Glomerular visceral epithelial cell (primary cell): ENCODE measurements at regions not wholly inside any gene's neighbourhood (a gene's known extent, or its start where the extent isn't known, plus 50 kb on each side); places are given as distances from the start of the nearest gene placed in this dataset.

Experiments used
- DNase-seq: peaks from one replicate; pipeline ENCODE4 v3.0.0-alpha.2; 2016; ENCODE audit errors: extremely low spot score

GRCh38 chr15:62886431-62887071 lies 156.0 kb upstream of the TPM1 start:
- DNase-seq: peak; percentile 52

- DNase-seq: no peak
These were observed 155.4 kb upstream of the TPM1 start for GRCh38 chr15:62887113-62887570.

- DNase-seq: no peak
These were observed 153.9 kb upstream of the TPM1 start for GRCh38 chr15:62888623-62889022.

- no peak for DNase-seq
These were observed 153.3 kb upstream of the TPM1 start for GRCh38 chr15:62889141-62889661.

GRCh38 chr15:62889734-62890505 lies 152.6 kb upstream of the TPM1 start:
- peak; percentile 58 for DNase-seq

GRCh38 chr15:62894322-62895085 lies 148.0 kb upstream of the TPM1 start:
- DNase-seq: peak; percentile 70

GRCh38 chr15:62895139-62895866 lies 147.2 kb upstream of the TPM1 start:
- peak; percentile 79 for DNase-seq

GRCh38 chr15:62895905-62896316 lies 146.6 kb upstream of the TPM1 start:
- peak; percentile 95 for DNase-seq

- DNase-seq: peak; percentile 71
These were observed 146.1 kb upstream of the TPM1 start for GRCh38 chr15:62896380-62896866.

GRCh38 chr15:62896969-62897486 lies 145.5 kb upstream of the TPM1 start:
- peak; percentile 100 for DNase-seq

- DNase-seq: no peak
These were observed 144.9 kb upstream of the TPM1 start for GRCh38 chr15:62897634-62898033.

GRCh38 chr15:62899090-62899493 lies 143.5 kb upstream of the TPM1 start:
- peak; percentile 54 for DNase-seq

GRCh38 chr15:62900071-62900802 lies 142.3 kb upstream of the TPM1 start:
- DNase-seq: no peak

- no peak for DNase-seq
These were observed 141.5 kb upstream of the TPM1 start for GRCh38 chr15:62901087-62901486.

GRCh38 chr15:62901909-62902546 lies 140.5 kb upstream of the TPM1 start:
- DNase-seq: no peak

- DNase-seq: no peak
These were observed 139.7 kb upstream of the TPM1 start for GRCh38 chr15:62902821-62903220.

- DNase-seq: no peak
These were observed 139.1 kb upstream of the TPM1 start for GRCh38 chr15:62903437-62903836.

GRCh38 chr15:62904041-62904910 lies 138.3 kb upstream of the TPM1 start:
- DNase-seq: no peak

- DNase-seq: no peak
These were observed 135.9 kb upstream of the TPM1 start for GRCh38 chr15:62906627-62907026.
